ENCODE measurements at regions not wholly inside any gene's neighbourhood (a gene's known extent, or its start where the extent isn't known, plus 50 kb on each side); places are given as distances from the start of the nearest gene placed in this dataset.

DNA sequence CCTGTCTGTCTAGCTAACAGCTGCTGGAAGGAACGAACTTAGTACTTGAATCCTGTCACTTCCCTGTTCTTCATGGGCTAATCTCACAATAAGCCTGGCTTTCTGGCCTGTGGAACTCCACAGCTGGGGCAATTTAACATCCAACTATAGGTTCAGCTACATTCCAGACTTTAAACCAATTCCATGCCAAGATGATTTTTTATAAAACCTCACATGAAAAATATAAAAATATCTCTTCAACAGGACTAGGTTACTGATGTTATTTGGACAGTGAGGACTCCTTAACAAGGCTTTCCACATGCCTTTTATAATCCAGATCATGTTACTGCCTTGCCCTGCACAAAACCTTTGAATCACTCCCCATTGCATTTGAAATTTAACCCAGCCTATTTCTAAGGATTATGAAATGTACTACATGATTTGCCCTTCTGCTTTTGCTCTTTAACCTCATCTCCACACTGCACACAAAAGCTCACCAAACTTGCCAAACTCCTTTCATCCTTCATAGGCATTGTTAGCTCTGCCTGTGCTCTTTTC is 863.2 kb upstream of the CHAC2 start:
- TF ChIP-seq, protein P1, sequence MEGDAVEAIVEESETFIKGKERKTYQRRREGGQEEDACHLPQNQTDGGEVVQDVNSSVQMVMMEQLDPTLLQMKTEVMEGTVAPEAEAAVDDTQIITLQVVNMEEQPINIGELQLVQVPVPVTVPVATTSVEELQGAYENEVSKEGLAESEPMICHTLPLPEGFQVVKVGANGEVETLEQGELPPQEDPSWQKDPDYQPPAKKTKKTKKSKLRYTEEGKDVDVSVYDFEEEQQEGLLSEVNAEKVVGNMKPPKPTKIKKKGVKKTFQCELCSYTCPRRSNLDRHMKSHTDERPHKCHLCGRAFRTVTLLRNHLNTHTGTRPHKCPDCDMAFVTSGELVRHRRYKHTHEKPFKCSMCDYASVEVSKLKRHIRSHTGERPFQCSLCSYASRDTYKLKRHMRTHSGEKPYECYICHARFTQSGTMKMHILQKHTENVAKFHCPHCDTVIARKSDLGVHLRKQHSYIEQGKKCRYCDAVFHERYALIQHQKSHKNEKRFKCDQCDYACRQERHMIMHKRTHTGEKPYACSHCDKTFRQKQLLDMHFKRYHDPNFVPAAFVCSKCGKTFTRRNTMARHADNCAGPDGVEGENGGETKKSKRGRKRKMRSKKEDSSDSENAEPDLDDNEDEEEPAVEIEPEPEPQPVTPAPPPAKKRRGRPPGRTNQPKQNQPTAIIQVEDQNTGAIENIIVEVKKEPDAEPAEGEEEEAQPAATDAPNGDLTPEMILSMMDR (IDR thresholded peaks at IDR 0.05) = no peak
- no peak for TF ChIP-seq POLR2A (IDR thresholded peaks at IDR 0.05)

Measured in right lobe of liver (tissue), 4 donors.